ENCODE measurements at regions not wholly inside any gene's neighbourhood (a gene's known extent, or its start where the extent isn't known, plus 50 kb on each side); places are given as distances from the start of the nearest gene placed in this dataset.

DNA sequence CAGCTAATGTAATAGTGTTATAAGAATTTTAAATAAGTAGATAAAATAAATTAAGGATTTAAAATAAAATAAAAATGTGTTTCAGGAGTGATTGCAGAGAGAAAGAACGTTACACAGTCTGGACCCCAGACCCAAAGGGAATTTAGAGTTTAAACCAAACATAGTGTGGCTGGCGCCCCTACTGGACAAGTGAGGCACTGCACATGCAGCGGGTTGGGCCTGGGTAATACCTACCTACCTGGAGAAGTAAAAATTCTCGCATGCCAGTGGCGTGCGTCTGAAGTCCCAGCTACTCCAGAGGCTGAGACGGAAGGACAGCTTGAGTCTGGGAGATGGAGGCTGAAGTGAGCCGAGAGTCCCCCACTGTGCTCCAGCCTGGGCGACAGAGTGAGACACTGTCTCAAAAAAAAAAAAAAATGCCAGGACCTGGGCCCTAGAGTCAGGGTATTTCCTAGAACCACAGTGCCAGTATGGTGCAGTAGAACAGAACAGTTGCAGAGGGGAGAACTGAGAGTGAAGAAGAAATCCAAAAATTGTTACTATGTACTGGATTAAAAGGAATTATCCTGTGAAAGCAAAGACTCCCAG lies 71.4 kb upstream of the TCF21 start:
- ATAC-seq (ENCODE audit: poor library complexity) (no peak), DNase-seq (peak; percentile 3 to 42 (median 14))
- ChIA-PET POLR2A (no interaction called here), CTCF (interaction anchor here (0.8 kb wide), 1 partner anchor 14 kb away, joined by 3 read pairs; no protein-coding TSS in a partner anchor)
- Histone ChIP-seq H3K27ac (ENCODE audit: low read depth in 1 of 2, low read length in 2 of 2) (no peak overlapping the region), H3K36me3 (ENCODE audit: insufficient read depth, low read length) (no peaks in the 10 kb centered on the region), H3K4me3 (ENCODE audit: low read length) (no peak overlapping the region), H3K9me3 (ENCODE audit: control insufficient read depth in 1 of 2, insufficient read depth in 1 of 2, low read length in 2 of 2) (no peaks in the 10 kb centered on the region), H3K27me3 (ENCODE audit: control insufficient read depth in 1 of 2, insufficient read depth in 2 of 2, low read length in 2 of 2) (no peaks in the 10 kb centered on the region), H3K4me1 (ENCODE audit: insufficient read depth, low read length) (no peaks in the 10 kb centered on the region)
- TF ChIP-seq, protein P1, sequence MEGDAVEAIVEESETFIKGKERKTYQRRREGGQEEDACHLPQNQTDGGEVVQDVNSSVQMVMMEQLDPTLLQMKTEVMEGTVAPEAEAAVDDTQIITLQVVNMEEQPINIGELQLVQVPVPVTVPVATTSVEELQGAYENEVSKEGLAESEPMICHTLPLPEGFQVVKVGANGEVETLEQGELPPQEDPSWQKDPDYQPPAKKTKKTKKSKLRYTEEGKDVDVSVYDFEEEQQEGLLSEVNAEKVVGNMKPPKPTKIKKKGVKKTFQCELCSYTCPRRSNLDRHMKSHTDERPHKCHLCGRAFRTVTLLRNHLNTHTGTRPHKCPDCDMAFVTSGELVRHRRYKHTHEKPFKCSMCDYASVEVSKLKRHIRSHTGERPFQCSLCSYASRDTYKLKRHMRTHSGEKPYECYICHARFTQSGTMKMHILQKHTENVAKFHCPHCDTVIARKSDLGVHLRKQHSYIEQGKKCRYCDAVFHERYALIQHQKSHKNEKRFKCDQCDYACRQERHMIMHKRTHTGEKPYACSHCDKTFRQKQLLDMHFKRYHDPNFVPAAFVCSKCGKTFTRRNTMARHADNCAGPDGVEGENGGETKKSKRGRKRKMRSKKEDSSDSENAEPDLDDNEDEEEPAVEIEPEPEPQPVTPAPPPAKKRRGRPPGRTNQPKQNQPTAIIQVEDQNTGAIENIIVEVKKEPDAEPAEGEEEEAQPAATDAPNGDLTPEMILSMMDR (IDR thresholded peaks at IDR 0.05) = peak; percentile 71
- Mint-ChIP-seq H3K36me3 (ENCODE audit: low read depth) (no peaks in the 10 kb centered on the region), H3K4me3 (no peak overlapping the region), H3K4me1 (ENCODE audit: low read depth) (no peaks in the 10 kb centered on the region), H3K27ac (no peak overlapping the region), H3K9me3 (no peaks in the 10 kb centered on the region), H3K27me3 (peaks cover 21% of the 10 kb centered on the region)
- intact Hi-C loops (cut with DNase I, micrococcal nuclease) = loop anchor here in 1 of 2 experiments (5.0 kb wide), 1 partner anchor 100 kb away; no protein-coding TSS in a partner anchor

DNA sequence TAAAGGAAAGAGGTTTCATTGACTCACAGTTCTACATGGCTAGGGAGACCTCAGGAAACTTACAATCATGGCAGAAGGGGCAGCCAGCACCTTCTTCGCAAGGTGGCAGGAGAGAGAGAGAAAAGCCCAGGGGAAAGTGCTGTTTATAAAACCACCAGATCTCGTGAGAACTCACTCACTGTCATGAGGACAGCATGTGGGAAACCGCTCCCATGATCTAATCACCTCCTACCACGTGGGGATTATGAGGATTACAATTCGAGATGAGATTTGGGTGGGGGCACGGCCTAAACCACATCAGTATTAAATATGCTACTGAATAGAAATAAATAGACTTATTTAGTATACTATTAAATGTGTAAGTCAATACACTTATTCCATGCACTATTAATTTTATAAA lies 70.6 kb upstream of the TCF21 start:
- H3K27ac Mint-ChIP-seq = no peak overlapping the region
- Histone ChIP-seq H3K27me3 (ENCODE audit: control insufficient read depth in 1 of 2, insufficient read depth in 2 of 2, low read length in 2 of 2) (no peaks in the 10 kb centered on the region), H3K4me1 (ENCODE audit: insufficient read depth, low read length) (no peaks in the 10 kb centered on the region), H3K9me3 (ENCODE audit: control insufficient read depth in 1 of 2, insufficient read depth in 1 of 2, low read length in 2 of 2) (no peaks in the 10 kb centered on the region), H3K36me3 (ENCODE audit: insufficient read depth, low read length) (no peaks in the 10 kb centered on the region), H3K27ac (ENCODE audit: low read depth in 1 of 2, low read length in 2 of 2) (no peak overlapping the region), H3K4me3 (ENCODE audit: low read length) (no peak overlapping the region)
- H3K4me3 Mint-ChIP-seq = no peak overlapping the region
- H3K27me3 Mint-ChIP-seq = peaks cover 17% of the 10 kb centered on the region
- intact Hi-C loops (cut with DNase I, micrococcal nuclease) = loop anchor here in 1 of 2 experiments (5.0 kb wide), 1 partner anchor 99 kb away; no protein-coding TSS in a partner anchor
- TF ChIP-seq, protein P1 (IDR thresholded peaks at IDR 0.05) = no peak
- no peaks in the 10 kb centered on the region for H3K36me3 Mint-ChIP-seq (ENCODE audit: low read depth)
- DNase-seq (no peak), ATAC-seq (ENCODE audit: poor library complexity) (no peak)
- ChIA-PET CTCF (interaction anchor here (1.1 kb wide), 1 partner anchor 19 kb away, joined by 3 read pairs; no protein-coding TSS in a partner anchor), POLR2A (no interaction called here)
- H3K9me3 Mint-ChIP-seq = no peaks in the 10 kb centered on the region
- no peaks in the 10 kb centered on the region for H3K4me1 Mint-ChIP-seq (ENCODE audit: low read depth)

DNA sequence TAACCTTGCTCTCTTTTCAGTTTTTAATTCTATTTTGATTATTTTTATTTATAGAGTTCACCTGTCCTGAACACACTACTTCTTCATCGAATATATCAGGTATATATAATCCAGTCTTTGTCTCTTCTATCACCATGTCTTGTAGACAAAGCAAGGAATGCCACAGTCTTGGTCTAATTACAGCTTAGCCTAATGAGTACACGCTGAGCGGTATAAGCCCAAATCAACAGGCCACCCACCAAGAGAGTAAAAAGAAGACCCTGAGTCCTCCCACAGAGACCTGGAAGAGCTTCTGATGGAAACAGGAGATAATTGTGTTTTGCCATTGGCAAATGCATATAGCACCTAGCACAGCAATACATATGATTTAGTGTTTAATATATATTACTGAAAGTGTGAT lies 68.7 kb upstream of the TCF21 start:
- Histone ChIP-seq H3K4me3 (ENCODE audit: low read length) (no peak overlapping the region), H3K9me3 (ENCODE audit: control insufficient read depth in 1 of 2, insufficient read depth in 1 of 2, low read length in 2 of 2) (no peaks in the 10 kb centered on the region), H3K36me3 (ENCODE audit: insufficient read depth, low read length) (no peaks in the 10 kb centered on the region), H3K4me1 (ENCODE audit: insufficient read depth, low read length) (no peaks in the 10 kb centered on the region), H3K27me3 (ENCODE audit: control insufficient read depth in 1 of 2, insufficient read depth in 2 of 2, low read length in 2 of 2) (peaks cover 0 to 6% of the 10 kb centered on the region in 2 experiments), H3K27ac (ENCODE audit: low read depth in 1 of 2, low read length in 2 of 2) (no peak overlapping the region)
- ChIA-PET CTCF (no interaction called here), POLR2A (no interaction called here)
- intact Hi-C loops (cut with DNase I, micrococcal nuclease) = no loop called here
- H3K27me3 Mint-ChIP-seq = peaks cover 17% of the 10 kb centered on the region
- ATAC-seq (ENCODE audit: poor library complexity) = no peak
- H3K4me3 Mint-ChIP-seq = no peak overlapping the region
- TF ChIP-seq, protein P1 (IDR thresholded peaks at IDR 0.05) = no peak
- DNase-seq = no peak
- H3K4me1 Mint-ChIP-seq (ENCODE audit: low read depth) = no peaks in the 10 kb centered on the region
- H3K27ac Mint-ChIP-seq = no peak overlapping the region
- H3K9me3 Mint-ChIP-seq = no peaks in the 10 kb centered on the region
- no peaks in the 10 kb centered on the region for H3K36me3 Mint-ChIP-seq (ENCODE audit: low read depth)
